HG03575 (cell line): ENCODE measurements at regions not wholly inside any gene's neighbourhood (a gene's known extent, or its start where the extent isn't known, plus 50 kb on each side); places are given as distances from the start of the nearest gene placed in this dataset.

Experiments used
- ATAC-seq: cut with Tn5 transposase; IDR thresholded peaks from one replicate; pipeline ENCODE4 v1.9.1; 2021; ENCODE audit not compliant: unreplicated experiment, insufficient number of reproducible peaks, low FRiP score; ENCODE audit errors: extremely low read depth

- no peak for ATAC-seq
Measured at GRCh38 chr6:105567140-105567539, 164.3 kb upstream of the PREP start.

GRCh38 chr6:105566503-105566902, 163.6 kb upstream of the PREP start:
- ATAC-seq: no peak

DNA sequence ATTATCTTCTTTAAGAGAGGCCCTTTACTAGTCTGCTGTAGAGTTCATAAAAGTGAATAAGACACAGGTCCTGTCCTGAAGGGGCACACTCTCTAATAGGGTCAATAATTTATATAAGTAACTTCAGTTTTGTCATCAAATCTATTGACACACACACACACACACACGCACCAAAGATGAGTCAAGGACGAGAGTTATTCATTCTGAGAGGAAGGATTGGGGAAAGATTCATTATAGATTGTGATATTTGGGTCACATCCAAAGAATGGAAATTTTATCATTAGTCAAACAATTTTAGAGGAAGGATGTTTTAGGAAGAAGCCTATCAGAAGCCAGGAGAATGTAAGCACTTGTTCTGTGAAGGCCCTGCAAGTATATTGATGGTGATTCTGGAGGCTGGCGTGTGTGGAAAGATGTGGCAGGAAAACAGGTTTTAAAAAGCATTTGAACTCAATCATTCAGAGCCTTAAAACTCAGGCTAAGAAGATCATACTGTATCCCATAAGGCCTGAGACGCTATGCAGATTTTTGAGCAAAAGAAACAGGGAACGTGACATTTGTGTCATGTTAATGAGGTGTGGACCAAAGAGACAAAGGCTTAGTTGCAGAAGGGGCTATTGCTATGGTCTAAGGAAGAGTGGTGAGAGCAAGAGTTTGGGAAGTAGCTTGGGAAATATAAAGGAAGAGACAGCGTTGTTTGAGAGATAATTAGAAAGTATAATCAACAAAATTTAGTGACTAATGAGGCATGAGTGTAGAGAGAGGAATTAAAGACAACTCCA, 161.4 kb upstream of the PREP start:
- ATAC-seq: no peak

GRCh38 chr6:105562027-105562426, 159.1 kb upstream of the PREP start:
- no peak for ATAC-seq

- ATAC-seq: no peak
Measured at GRCh38 chr6:105561486-105561885, 158.6 kb upstream of the PREP start.

DNA sequence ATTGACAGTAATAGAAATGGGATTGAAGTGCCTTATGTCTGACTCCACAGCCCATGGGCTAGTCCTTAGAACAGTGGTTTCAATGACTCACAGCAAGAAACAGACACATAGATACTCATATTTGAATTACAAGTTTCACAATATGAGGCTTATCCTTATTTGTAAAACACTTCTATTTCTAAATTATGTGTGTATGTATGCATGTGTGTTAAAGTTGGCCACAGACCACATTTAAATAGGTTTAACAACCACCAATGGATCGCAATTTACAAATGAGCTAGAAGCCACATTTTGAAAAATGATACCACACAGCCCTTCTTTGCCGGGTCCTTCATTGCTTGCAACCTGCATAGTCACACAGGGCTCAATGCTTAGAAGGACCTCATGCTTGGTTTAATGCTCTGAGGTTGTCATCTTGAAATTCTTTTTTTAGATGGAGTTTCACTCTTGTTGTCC, 157.8 kb upstream of the PREP start:
- ATAC-seq: peak; percentile 80

GRCh38 chr6:105557291-105557690, 154.4 kb upstream of the PREP start:
- no peak for ATAC-seq

- ATAC-seq: no peak
Measured at GRCh38 chr6:105553171-105553570, 150.3 kb upstream of the PREP start.

DNA sequence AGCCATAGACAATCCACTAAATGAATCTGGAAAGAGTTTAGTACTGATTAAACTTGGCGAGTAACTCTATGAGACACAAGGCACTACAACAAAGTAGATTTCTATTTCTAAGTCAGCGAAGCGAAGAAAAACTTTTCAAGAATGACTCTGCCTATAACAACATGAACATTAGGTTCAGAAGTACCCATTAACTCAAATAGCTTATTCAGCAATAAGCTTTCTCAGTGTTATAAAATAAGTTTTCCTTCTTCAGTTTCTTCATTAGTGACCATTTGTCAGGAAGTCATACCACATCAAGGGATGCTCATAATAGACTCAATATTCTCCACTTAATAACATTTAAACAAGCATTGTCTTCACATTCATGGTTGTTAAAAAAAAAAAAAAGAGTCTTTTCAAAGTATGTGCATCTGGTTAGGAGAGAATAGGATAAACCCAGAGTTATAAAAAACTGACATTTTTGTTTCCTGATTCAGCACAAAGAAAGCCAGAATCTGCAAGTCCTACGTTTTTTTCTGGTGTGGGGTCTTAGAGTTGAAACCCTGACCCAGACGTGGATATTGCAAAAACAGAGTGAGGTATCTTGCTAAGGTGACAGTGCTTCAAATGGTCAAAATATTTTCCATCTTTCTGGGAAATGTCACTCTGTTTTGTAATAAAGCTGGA, 148.2 kb upstream of the PREP start:
- ATAC-seq: no peak

- no peak for ATAC-seq
Measured at GRCh38 chr6:105546754-105547153, 143.9 kb upstream of the PREP start.

DNA sequence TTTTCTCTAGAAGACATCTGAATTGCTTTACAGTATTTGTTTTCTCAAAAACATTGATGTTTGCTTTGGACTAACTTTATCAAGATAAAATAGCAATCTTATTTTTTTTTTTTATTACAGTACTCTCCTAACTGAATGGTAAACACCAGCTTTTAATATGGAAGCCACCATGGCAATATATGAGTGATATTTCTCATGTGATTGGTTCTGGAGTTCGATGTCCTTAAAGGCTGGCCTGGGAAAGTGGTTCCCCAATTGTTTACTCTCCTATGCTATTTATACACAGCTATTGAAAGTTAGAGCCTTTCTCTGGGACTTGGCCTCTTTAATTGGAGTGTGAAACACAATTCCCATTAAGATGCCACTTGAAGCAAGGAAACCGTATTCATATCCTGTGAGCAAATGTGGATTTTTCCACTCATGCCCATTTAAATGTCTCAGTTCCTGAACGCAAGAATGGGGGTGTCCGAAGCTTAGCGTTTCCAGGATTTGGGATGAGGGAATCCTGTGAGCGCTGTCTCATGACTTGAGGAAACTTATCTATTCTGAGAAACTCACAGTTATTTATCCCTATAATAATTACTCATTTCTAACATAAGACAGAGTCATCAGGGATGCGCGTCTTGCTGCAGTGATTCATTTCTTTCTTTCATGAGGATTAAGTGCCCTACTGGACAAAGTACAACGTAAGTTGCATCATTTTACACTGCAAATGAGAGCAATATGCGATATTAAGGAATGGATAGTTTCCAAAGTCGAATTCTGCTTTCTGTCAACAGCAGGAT, 143.3 kb upstream of the PREP start:
- ATAC-seq: no peak

GRCh38 chr6:105545228-105545920, 142.5 kb upstream of the PREP start:
- ATAC-seq: no peak

- ATAC-seq: no peak
Measured at GRCh38 chr6:105539911-105540310, 137.0 kb upstream of the PREP start.

DNA sequence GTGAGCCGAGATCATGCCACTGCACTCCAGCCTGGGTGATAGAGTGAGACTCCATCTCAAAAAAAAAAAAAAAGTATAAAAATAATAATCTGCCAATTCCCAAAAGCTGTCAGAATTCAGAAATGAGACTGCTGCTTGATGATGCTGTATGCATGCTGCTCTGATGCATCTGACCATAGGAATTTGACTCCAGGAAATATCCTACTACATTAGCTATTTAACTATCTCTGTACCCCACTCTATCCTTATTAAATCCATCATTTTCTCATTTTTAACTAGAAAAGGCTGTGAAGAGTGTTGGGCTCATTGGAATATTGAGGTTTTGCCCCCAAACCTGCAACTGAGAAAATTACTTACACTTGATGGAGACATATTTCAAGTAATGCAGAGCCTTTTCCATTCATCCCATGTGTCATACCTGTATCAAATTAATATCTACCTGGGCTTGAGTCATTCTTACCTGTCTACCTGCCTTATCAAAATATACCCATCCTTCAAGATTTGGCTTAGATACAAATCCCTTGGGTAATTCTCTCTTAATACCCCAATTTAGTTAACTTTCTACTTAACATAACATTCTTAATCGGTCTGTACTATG, 135.2 kb upstream of the PREP start:
- no peak for ATAC-seq

- ATAC-seq: no peak
Measured at GRCh38 chr6:105536961-105537360, 134.1 kb upstream of the PREP start.

GRCh38 chr6:105533301-105533700, 130.4 kb upstream of the PREP start:
- ATAC-seq: no peak

GRCh38 chr6:105526225-105526872, 123.5 kb upstream of the PREP start:
- no peak for ATAC-seq

- no peak for ATAC-seq
Measured at GRCh38 chr6:105522626-105523322, 119.9 kb upstream of the PREP start.
